Thyroid gland (tissue), 4 donors: ENCODE measurements at regions not wholly inside any gene's neighbourhood (a gene's known extent, or its start where the extent isn't known, plus 50 kb on each side); places are given as distances from the start of the nearest gene placed in this dataset.
"Not testable (repeated sequence)": the region's sequence is repeated elsewhere in the genome, so short reads cannot be mapped to it uniquely, and the experiment has no call there.

Experiments
- CTCF ChIP-seq, 6 experiments: fragments of 200-600 bp in 3 of 6; fragments of 450-650 bp in 3 of 6; sonication (generic) in 3 of 6; IDR thresholded peaks; one replicate each; pipeline ENCODE4 v1.5.1; 2016 to 2019; ENCODE audit warnings: antibody characterized with exemption in 6 of 6, mild to moderate bottlenecking in 2 of 6, inconsistent platforms in 1 of 6, moderate library complexity in 1 of 6
- POLR2A ChIP-seq, 2 donors: fragments of 450-650 bp; IDR thresholded peaks; one replicate each; pipeline ENCODE4 v1.6.1; 2017; ENCODE audit warnings: antibody characterized with exemption in 2 of 2, mild to moderate bottlenecking in 2 of 2, moderate library complexity in 1 of 2

GRCh38 chr12:44454959-44455358 lies 421.2 kb downstream of the NELL2 start:
- TF ChIP-seq CTCF, POLR2A (IDR thresholded peaks at IDR 0.05): not testable (repeated sequence)
